Adrenal gland (tissue), 5 donors: ENCODE measurements at regions not wholly inside any gene's neighbourhood (a gene's known extent, or its start where the extent isn't known, plus 50 kb on each side); places are given as distances from the start of the nearest gene placed in this dataset.

Experiments used
- POLR2A ChIP-seq, 2 donors: fragments of 450-650 bp; IDR thresholded peaks; one replicate each; pipeline ENCODE4 v1.6.1; 2017; ENCODE audit warnings: antibody characterized with exemption in 2 of 2, mild to moderate bottlenecking in 2 of 2, moderate library complexity in 1 of 2
- TF ChIP-seq, protein P1 (sequence below), 6 experiments: fragments of 450-650 bp in 4 of 6; fragments of 200-600 bp in 2 of 6; sonication (generic) in 1 of 6; IDR thresholded peaks; 1 replicate in 5 of 6; 2 replicates in 1 of 6; pipeline versions ENCODE4 v1.5.1 to v1.8.0; 2016 to 2021; ENCODE audit warnings: antibody characterized with exemption in 6 of 6, mild to moderate bottlenecking in 2 of 6, moderate library complexity in 1 of 6
- donor health status: DM: no; HTN: no; CAD: no.

DNA sequence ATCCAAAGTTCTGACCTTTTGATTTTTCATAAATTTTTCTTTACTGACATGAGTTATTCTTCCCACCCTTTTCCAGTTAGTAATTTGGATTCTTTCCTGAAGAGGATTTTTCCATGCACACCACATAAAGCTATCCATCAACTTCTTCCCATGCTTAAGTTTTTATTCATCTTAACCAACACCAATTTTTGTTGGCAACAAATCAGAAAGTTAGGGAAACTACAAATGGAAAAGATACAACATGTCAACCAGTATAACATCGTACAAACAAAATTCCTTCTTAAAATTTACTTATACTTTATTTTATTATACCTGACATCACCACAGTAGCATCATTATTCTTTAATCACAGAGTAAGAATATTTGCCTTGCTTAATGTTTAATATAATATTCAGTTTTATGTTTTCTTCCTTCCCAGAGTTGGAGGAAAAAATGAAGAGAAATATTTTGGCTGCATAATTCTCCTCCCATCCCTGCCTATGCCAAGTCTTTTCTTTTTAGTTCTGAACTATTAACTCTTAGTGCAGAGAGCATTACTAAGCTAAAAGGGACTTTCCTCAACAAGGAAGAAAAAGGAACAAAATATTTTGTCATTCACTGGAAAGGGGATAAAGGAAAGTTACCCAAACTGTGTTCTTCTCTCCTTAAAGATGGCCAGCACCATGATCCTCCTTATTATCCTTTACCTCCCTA is 67.5 kb upstream of the MEOX2 start:
- TF ChIP-seq POLR2A (IDR thresholded peaks at IDR 0.05) = no peak
- TF ChIP-seq, protein P1, sequence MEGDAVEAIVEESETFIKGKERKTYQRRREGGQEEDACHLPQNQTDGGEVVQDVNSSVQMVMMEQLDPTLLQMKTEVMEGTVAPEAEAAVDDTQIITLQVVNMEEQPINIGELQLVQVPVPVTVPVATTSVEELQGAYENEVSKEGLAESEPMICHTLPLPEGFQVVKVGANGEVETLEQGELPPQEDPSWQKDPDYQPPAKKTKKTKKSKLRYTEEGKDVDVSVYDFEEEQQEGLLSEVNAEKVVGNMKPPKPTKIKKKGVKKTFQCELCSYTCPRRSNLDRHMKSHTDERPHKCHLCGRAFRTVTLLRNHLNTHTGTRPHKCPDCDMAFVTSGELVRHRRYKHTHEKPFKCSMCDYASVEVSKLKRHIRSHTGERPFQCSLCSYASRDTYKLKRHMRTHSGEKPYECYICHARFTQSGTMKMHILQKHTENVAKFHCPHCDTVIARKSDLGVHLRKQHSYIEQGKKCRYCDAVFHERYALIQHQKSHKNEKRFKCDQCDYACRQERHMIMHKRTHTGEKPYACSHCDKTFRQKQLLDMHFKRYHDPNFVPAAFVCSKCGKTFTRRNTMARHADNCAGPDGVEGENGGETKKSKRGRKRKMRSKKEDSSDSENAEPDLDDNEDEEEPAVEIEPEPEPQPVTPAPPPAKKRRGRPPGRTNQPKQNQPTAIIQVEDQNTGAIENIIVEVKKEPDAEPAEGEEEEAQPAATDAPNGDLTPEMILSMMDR (IDR thresholded peaks at IDR 0.05) = no peak
